ENCODE measurements at regions not wholly inside any gene's neighbourhood (a gene's known extent, or its start where the extent isn't known, plus 50 kb on each side); places are given as distances from the start of the nearest gene placed in this dataset.

DNA sequence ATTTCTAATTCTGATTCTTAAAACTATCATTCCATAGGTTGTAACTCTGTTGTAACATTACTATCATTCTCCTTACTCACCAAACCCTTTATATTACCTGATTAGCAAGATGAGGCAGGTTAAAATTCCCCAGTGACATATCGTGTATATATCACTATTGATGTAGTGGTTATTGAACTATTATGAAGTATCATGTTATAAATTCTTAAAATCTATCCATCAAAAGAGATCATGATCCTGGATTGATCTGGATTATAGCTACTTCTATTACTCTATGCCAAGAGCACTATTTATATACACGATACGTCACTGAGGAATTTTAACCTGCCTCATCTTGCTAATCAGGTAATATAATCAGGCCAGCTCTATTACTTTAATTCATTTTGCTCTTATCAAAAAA is 533.9 kb downstream of the SLITRK6 start:
- TF ChIP-seq, protein P1, sequence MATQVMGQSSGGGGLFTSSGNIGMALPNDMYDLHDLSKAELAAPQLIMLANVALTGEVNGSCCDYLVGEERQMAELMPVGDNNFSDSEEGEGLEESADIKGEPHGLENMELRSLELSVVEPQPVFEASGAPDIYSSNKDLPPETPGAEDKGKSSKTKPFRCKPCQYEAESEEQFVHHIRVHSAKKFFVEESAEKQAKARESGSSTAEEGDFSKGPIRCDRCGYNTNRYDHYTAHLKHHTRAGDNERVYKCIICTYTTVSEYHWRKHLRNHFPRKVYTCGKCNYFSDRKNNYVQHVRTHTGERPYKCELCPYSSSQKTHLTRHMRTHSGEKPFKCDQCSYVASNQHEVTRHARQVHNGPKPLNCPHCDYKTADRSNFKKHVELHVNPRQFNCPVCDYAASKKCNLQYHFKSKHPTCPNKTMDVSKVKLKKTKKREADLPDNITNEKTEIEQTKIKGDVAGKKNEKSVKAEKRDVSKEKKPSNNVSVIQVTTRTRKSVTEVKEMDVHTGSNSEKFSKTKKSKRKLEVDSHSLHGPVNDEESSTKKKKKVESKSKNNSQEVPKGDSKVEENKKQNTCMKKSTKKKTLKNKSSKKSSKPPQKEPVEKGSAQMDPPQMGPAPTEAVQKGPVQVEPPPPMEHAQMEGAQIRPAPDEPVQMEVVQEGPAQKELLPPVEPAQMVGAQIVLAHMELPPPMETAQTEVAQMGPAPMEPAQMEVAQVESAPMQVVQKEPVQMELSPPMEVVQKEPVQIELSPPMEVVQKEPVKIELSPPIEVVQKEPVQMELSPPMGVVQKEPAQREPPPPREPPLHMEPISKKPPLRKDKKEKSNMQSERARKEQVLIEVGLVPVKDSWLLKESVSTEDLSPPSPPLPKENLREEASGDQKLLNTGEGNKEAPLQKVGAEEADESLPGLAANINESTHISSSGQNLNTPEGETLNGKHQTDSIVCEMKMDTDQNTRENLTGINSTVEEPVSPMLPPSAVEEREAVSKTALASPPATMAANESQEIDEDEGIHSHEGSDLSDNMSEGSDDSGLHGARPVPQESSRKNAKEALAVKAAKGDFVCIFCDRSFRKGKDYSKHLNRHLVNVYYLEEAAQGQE (IDR thresholded peaks at IDR 0.05; ENCODE audit: insufficient read depth in 1 of 2, low read depth in 2 of 2, low read length in 2 of 2), result no peak
- TF ChIP-seq FOXP2 (optimal IDR thresholded peaks at IDR 0.05; ENCODE audit: borderline replicate concordance, extremely low read depth, extremely low read length, insufficient read depth) (no peak), POLR2AphosphoS5 (IDR thresholded peaks at IDR 0.05; ENCODE audit: low read depth, low read length) (no peak), SIN3A (IDR thresholded peaks at IDR 0.05; ENCODE audit: borderline replicate concordance, insufficient read depth, low read length) (no peak), TAF1 (IDR thresholded peaks at IDR 0.05; ENCODE audit: borderline replicate concordance, insufficient read depth, low read length) (no peak)

DNA sequence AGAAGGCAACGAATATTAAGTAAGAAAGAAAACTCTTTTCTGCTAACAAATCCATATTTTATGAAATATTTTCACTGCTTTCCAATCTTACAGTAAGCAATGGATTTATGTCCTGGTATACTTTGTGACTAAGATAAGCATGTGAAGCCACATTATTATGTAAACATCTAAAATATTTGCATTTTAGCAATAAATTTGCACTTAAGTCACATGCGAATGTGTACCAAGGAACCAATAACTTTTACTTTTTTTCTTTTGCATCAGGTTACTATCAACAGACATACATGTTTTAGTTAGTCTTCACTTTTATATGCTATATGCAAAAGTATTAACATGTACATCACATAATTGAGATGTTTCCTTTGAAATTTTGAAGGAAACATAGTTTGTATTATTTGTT is 536.7 kb downstream of the SLITRK6 start:
- TF ChIP-seq FOXP2 (optimal IDR thresholded peaks at IDR 0.05; ENCODE audit: borderline replicate concordance, extremely low read depth, extremely low read length, insufficient read depth) (no peak), SIN3A (IDR thresholded peaks at IDR 0.05; ENCODE audit: borderline replicate concordance, insufficient read depth, low read length) (no peak), POLR2AphosphoS5 (IDR thresholded peaks at IDR 0.05; ENCODE audit: low read depth, low read length) (no peak)

DNA sequence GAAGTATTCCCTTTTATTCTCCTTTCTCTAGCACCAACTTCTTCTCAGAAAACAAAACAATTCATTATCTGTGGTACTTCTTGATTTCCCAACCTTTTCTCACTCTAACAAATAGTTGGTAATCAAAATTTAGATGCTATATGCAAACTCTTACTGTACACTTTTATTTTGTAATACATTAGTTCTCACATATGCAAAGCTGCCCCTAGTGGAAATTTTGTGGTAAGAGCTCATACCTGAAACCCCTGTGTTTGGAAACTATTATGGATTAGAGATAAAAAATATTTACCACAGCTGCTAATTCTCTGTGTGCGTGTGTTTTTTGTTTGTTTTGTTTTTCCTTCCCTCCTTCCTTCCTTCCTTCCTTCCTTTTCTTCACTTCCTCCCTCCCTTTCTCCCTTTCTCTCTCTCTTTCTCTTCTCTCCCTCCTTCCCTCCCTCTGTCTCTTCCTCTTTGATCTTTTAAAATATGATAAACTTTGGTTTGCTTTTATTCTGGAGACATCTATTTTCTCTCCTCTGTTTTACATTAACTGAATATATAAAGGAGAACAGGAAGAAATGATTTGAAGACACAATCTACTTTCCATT is 537.4 kb downstream of the SLITRK6 start:
- no peak for TF ChIP-seq SIN3A (IDR thresholded peaks at IDR 0.05; ENCODE audit: borderline replicate concordance, insufficient read depth, low read length)
- no peak for TF ChIP-seq FOXP2 (optimal IDR thresholded peaks at IDR 0.05; ENCODE audit: borderline replicate concordance, extremely low read depth, extremely low read length, insufficient read depth)
- TF ChIP-seq POLR2AphosphoS5 (IDR thresholded peaks at IDR 0.05; ENCODE audit: low read depth, low read length), result no peak
- no peak for TF ChIP-seq TAF1 (IDR thresholded peaks at IDR 0.05; ENCODE audit: borderline replicate concordance, insufficient read depth, low read length)
- TF ChIP-seq, protein P1 (IDR thresholded peaks at IDR 0.05; ENCODE audit: insufficient read depth in 1 of 2, low read depth in 2 of 2, low read length in 2 of 2), result no peak

DNA sequence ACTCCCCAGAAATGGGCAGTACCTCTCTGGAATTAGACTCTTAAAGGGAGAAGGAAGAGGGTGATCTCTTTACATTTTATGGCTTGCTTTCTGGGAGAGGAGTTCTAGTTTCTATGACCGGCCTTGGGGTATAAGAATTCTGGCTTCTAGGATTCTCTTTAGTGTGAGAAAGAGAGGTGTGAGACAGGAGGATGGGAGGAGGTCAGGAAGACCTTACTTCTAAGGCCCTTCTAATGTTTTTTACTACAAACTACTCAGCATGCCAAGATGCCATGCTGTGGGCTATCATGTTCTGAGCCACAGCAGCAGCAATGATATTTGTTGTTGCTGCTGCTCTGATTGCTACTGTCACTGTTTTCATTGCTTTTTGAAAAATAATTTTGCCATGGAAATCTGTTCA is 538.3 kb downstream of the SLITRK6 start:
- TF ChIP-seq POLR2AphosphoS5 (IDR thresholded peaks at IDR 0.05; ENCODE audit: low read depth, low read length) (no peak), FOXP2 (optimal IDR thresholded peaks at IDR 0.05; ENCODE audit: borderline replicate concordance, extremely low read depth, extremely low read length, insufficient read depth) (no peak), SIN3A (IDR thresholded peaks at IDR 0.05; ENCODE audit: borderline replicate concordance, insufficient read depth, low read length) (no peak), TAF1 (IDR thresholded peaks at IDR 0.05; ENCODE audit: borderline replicate concordance, insufficient read depth, low read length) (no peak)
- TF ChIP-seq, protein P1 (IDR thresholded peaks at IDR 0.05; ENCODE audit: insufficient read depth in 1 of 2, low read depth in 2 of 2, low read length in 2 of 2), result no peak

DNA sequence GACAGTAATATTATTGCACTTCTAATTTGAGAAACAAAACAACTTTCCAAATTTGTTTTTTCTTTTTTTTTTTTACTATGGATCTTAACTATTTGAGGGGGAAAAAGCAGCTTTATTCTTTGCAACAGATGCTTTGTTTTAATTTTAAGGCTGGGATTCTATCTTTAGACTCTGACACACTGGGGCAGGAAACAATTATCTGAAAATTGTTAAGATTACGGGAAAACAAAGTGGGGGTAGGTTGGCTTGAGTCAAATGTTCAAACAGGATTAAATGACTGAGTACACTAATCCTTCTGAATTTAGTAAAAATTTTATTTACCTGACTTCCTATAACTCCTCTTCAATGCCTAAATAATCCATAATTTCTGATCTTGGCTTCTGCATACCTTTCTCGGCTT is 543.2 kb downstream of the SLITRK6 start:
- TF ChIP-seq FOXP2 (optimal IDR thresholded peaks at IDR 0.05; ENCODE audit: borderline replicate concordance, extremely low read depth, extremely low read length, insufficient read depth) (no peak), SIN3A (IDR thresholded peaks at IDR 0.05; ENCODE audit: borderline replicate concordance, insufficient read depth, low read length) (no peak), TAF1 (IDR thresholded peaks at IDR 0.05; ENCODE audit: borderline replicate concordance, insufficient read depth, low read length) (no peak), POLR2AphosphoS5 (IDR thresholded peaks at IDR 0.05; ENCODE audit: low read depth, low read length) (no peak)
- TF ChIP-seq, protein P1 (IDR thresholded peaks at IDR 0.05; ENCODE audit: insufficient read depth in 1 of 2, low read depth in 2 of 2, low read length in 2 of 2), result no peak
